ENCODE measurements at regions not wholly inside any gene's neighbourhood (a gene's known extent, or its start where the extent isn't known, plus 50 kb on each side); places are given as distances from the start of the nearest gene placed in this dataset.

- H3K4me3 ChIP-seq = no peak overlapping the region
- DNase-seq = no peak
- intact Hi-C loops (cut with DNase I, micrococcal nuclease) = no loop called here
- peaks cover 37% of the 10 kb centered on the region for H3K9me3 ChIP-seq
- TF ChIP-seq CTCF (IDR thresholded peaks at IDR 0.05) = no peak
- H3K36me3 ChIP-seq (ENCODE audit: low read depth) = no peaks in the 10 kb centered on the region
- ATAC-seq = no peak
- H3K4me1 ChIP-seq (ENCODE audit: low read depth) = no peaks in the 10 kb centered on the region
Observed at GRCh38 chr16:59252317-59252716, 518.2 kb upstream of the GOT2 start.

- no peak for ATAC-seq
- intact Hi-C loops (cut with DNase I, micrococcal nuclease) = no loop called here
- TF ChIP-seq CTCF (IDR thresholded peaks at IDR 0.05) = no peak
Observed at GRCh38 chr16:59249011-59249410, 514.9 kb upstream of the GOT2 start.

GRCh38 chr16:59242556-59242955 is 508.4 kb upstream of the GOT2 start:
- peaks cover 44% of the 10 kb centered on the region for H3K9me3 ChIP-seq
- no peak overlapping the region for H3K4me3 ChIP-seq
- intact Hi-C loops (cut with DNase I, micrococcal nuclease) = no loop called here
- TF ChIP-seq CTCF (IDR thresholded peaks at IDR 0.05) = no peak
- ATAC-seq (no peak), DNase-seq (no peak)
- no peaks in the 10 kb centered on the region for H3K4me1 ChIP-seq (ENCODE audit: low read depth)
- no peaks in the 10 kb centered on the region for H3K36me3 ChIP-seq (ENCODE audit: low read depth)

More at GRCh38 chr16:59249011-59249410, 514.9 kb upstream of the GOT2 start:
- Histone ChIP-seq H3K4me1 (ENCODE audit: low read depth) (no peaks in the 10 kb centered on the region), H3K4me3 (no peak overlapping the region), H3K36me3 (ENCODE audit: low read depth) (no peaks in the 10 kb centered on the region), H3K9me3 (peaks cover 45% of the 10 kb centered on the region)
- no peak for DNase-seq

- DNase-seq = peak in 1 of 3 donors; percentile 17
- intact Hi-C loops (cut with DNase I, micrococcal nuclease) = no loop called here
- no peak for ATAC-seq
- peaks cover 47% of the 10 kb centered on the region for H3K9me3 ChIP-seq
- H3K4me3 ChIP-seq = no peak overlapping the region
- no peak for TF ChIP-seq CTCF (IDR thresholded peaks at IDR 0.05)
- H3K36me3 ChIP-seq (ENCODE audit: low read depth) = no peaks in the 10 kb centered on the region
- H3K4me1 ChIP-seq (ENCODE audit: low read depth) = no peaks in the 10 kb centered on the region
Observed at GRCh38 chr16:59238246-59238645, 504.1 kb upstream of the GOT2 start.

GRCh38 chr16:59236804-59237458 is 502.8 kb upstream of the GOT2 start:
- no peak overlapping the region for H3K4me3 ChIP-seq
- DNase-seq = no peak
- H3K36me3 ChIP-seq (ENCODE audit: low read depth) = no peaks in the 10 kb centered on the region
- TF ChIP-seq CTCF (IDR thresholded peaks at IDR 0.05) = no peak
- intact Hi-C loops (cut with DNase I, micrococcal nuclease) = no loop called here
- H3K9me3 ChIP-seq = peaks cover 39% of the 10 kb centered on the region
- no peak for ATAC-seq
- no peaks in the 10 kb centered on the region for H3K4me1 ChIP-seq (ENCODE audit: low read depth)

GRCh38 chr16:59224401-59224800 is 490.3 kb upstream of the GOT2 start:
- Histone ChIP-seq H3K9me3 (peaks cover 47% of the 10 kb centered on the region), H3K4me3 (no peak overlapping the region), H3K4me1 (ENCODE audit: low read depth) (no peaks in the 10 kb centered on the region), H3K36me3 (ENCODE audit: low read depth) (no peaks in the 10 kb centered on the region)
- ATAC-seq (no peak), DNase-seq (no peak)
- no peak for TF ChIP-seq CTCF (IDR thresholded peaks at IDR 0.05)
- intact Hi-C loops (cut with DNase I, micrococcal nuclease) = no loop called here

Data from mucosa of descending colon (tissue), 3 donors.